Hematopoietic multipotent progenitor cell treated with erythropoietin and hydrocortisone succinate and interleukin-3 and kit ligand, for 8 days (in vitro differentiated cells): ENCODE measurements at regions not wholly inside any gene's neighbourhood (a gene's known extent, or its start where the extent isn't known, plus 50 kb on each side); places are given as distances from the start of the nearest gene placed in this dataset.
"Not testable (repeated sequence)": the region's sequence is repeated elsewhere in the genome, so short reads cannot be mapped to it uniquely, and the experiment has no call there.

Experiments
- DNase-seq: peaks from one replicate; pipeline ENCODE4 v3.0.0-alpha.2; 2015

- peak; percentile 50 for DNase-seq
These were observed 145.5 kb upstream of the ZNF217 start for GRCh38 chr20:53738945-53739798.

- DNase-seq: no peak
These were observed 144.7 kb upstream of the ZNF217 start for GRCh38 chr20:53738039-53738944.

- peak; percentile 80 for DNase-seq
These were observed 143.9 kb upstream of the ZNF217 start for GRCh38 chr20:53737396-53738038.

GRCh38 chr20:53736757-53737395, 143.2 kb upstream of the ZNF217 start:
- no peak for DNase-seq

- no peak for DNase-seq
These were observed 142.6 kb upstream of the ZNF217 start for GRCh38 chr20:53736122-53736756.

GRCh38 chr20:53735536-53736050, 142.0 kb upstream of the ZNF217 start:
- no peak for DNase-seq

- DNase-seq: no peak
These were observed 140.5 kb upstream of the ZNF217 start for GRCh38 chr20:53734006-53734688.

GRCh38 chr20:53731595-53731994, 138.0 kb upstream of the ZNF217 start:
- DNase-seq: no peak

- DNase-seq: no peak
These were observed 134.7 kb upstream of the ZNF217 start for GRCh38 chr20:53728359-53728758.

- not testable (repeated sequence) for DNase-seq
These were observed 133.6 kb upstream of the ZNF217 start for GRCh38 chr20:53727239-53727638.

GRCh38 chr20:53725575-53725970, 131.9 kb upstream of the ZNF217 start:
- DNase-seq: no peak

GRCh38 chr20:53723621-53724020, 130.0 kb upstream of the ZNF217 start:
- DNase-seq: no peak

- DNase-seq: no peak
These were observed 129.4 kb upstream of the ZNF217 start for GRCh38 chr20:53723045-53723444.

- DNase-seq: no peak
These were observed 128.9 kb upstream of the ZNF217 start for GRCh38 chr20:53722515-53723036.

GRCh38 chr20:53721445-53721963, 127.9 kb upstream of the ZNF217 start:
- not testable (repeated sequence) for DNase-seq

- not testable (repeated sequence) for DNase-seq
These were observed 125.6 kb upstream of the ZNF217 start for GRCh38 chr20:53719171-53719803.

GRCh38 chr20:53718142-53719021, 124.7 kb upstream of the ZNF217 start:
- no peak for DNase-seq

- DNase-seq: no peak
These were observed 122.8 kb upstream of the ZNF217 start for GRCh38 chr20:53716395-53716794.

GRCh38 chr20:53714524-53714923, 120.9 kb upstream of the ZNF217 start:
- no peak for DNase-seq
